ENCODE measurements at regions not wholly inside any gene's neighbourhood (a gene's known extent, or its start where the extent isn't known, plus 50 kb on each side); places are given as distances from the start of the nearest gene placed in this dataset.
A peak's percentile ranks its signal among the peaks of the same experiment; 100 is the strongest.

DNA sequence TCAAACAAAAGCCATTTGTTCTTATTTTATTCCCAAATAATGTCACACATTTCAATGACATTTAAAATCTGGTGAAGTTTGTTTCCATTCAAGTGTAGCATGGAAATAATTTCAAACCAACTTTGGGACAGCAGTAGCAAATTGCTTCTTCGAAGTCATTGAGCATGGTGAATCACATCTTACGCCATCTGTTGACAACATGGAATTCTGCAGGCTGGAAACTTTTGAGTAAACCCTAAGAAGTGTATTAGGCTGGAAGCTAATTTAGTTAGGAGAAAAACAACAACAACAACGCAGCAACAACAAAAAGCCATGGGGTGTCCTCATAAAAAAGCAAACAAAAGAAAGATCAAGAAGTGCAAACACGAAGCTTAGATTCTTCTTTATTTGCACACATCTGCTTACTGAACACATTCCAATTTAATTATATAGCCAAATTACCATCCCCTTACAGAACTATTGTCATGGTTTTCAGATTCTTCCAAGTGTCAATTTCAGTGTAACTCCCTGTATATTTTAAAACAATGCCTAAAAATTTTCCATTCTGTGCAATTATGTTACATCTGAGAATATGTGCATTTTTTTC, 659.0 kb upstream of the CDH7 start:
- peak; percentile 50 for ATAC-seq
- Histone ChIP-seq H3K27me3 (no peaks in the 10 kb centered on the region), H3K4me1 (no peaks in the 10 kb centered on the region), H3K36me3 (replicated peaks in 1 of 2; ENCODE audit: insufficient read depth in 1 of 2, low read depth in 2 of 2) (no peaks in the 10 kb centered on the region), H3K27ac (no peak overlapping the region), H3K9me3 (no peaks in the 10 kb centered on the region), H3K4me3 (no peak overlapping the region)
- WGBS, 2 donors, result 8 to 10% methylated on average over 4 of the region's 4 CpGs
- intact Hi-C loops (cut with DNase I), result no loop called here
- no peak for TF ChIP-seq POLR2A (IDR thresholded peaks at IDR 0.05)
- TF ChIP-seq, protein P1, sequence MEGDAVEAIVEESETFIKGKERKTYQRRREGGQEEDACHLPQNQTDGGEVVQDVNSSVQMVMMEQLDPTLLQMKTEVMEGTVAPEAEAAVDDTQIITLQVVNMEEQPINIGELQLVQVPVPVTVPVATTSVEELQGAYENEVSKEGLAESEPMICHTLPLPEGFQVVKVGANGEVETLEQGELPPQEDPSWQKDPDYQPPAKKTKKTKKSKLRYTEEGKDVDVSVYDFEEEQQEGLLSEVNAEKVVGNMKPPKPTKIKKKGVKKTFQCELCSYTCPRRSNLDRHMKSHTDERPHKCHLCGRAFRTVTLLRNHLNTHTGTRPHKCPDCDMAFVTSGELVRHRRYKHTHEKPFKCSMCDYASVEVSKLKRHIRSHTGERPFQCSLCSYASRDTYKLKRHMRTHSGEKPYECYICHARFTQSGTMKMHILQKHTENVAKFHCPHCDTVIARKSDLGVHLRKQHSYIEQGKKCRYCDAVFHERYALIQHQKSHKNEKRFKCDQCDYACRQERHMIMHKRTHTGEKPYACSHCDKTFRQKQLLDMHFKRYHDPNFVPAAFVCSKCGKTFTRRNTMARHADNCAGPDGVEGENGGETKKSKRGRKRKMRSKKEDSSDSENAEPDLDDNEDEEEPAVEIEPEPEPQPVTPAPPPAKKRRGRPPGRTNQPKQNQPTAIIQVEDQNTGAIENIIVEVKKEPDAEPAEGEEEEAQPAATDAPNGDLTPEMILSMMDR (IDR thresholded peaks at IDR 0.05), result peak; percentile 16 to 50 (median 47)
- DNase-seq, result peak; percentile 6 to 20 (median 13)

DNA sequence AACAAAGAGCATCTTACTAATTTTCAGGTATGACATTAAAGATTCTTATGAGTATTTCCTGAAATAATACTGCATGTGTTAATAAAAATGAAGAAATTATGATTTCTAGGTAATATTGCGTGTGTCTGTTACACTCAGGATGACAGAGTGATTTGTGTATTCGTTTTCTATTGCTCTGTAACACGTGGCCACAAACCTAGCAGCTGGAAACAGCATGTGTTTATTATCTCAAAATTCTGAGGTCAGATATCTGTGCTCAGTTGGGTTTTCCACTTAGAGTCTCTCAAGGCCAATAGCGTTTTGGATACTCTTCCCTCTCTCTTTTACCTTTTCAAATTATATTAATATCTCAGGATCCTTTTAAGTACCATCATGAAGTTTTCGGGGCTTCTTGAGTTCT, 667.9 kb upstream of the CDH7 start:
- no peak for DNase-seq
- no peak for ATAC-seq
- no peaks in the 10 kb centered on the region for H3K4me1 ChIP-seq
- H3K9me3 ChIP-seq, result no peaks in the 10 kb centered on the region
- TF ChIP-seq, protein P1 (IDR thresholded peaks at IDR 0.05), result no peak
- no peak for TF ChIP-seq POLR2A (IDR thresholded peaks at IDR 0.05)
- no peak overlapping the region for H3K4me3 ChIP-seq
- no peak overlapping the region for H3K27ac ChIP-seq
- intact Hi-C loops (cut with DNase I), result no loop called here
- H3K27me3 ChIP-seq, result no peaks in the 10 kb centered on the region
- WGBS, 2 donors, result 34 to 41% methylated on average over 5 of the region's 5 CpGs
- H3K36me3 ChIP-seq (replicated peaks in 1 of 2; ENCODE audit: insufficient read depth in 1 of 2, low read depth in 2 of 2), result no peaks in the 10 kb centered on the region

GRCh38 chr18:65081786-65082185, 669.0 kb upstream of the CDH7 start:
- 76 to 85% methylated on average over 3 of the region's 3 CpGs for WGBS, 2 donors
- Histone ChIP-seq H3K36me3 (replicated peaks in 1 of 2; ENCODE audit: insufficient read depth in 1 of 2, low read depth in 2 of 2) (no peaks in the 10 kb centered on the region), H3K9me3 (no peaks in the 10 kb centered on the region), H3K4me1 (no peaks in the 10 kb centered on the region), H3K4me3 (no peak overlapping the region), H3K27ac (no peak overlapping the region), H3K27me3 (no peaks in the 10 kb centered on the region)
- no peak for TF ChIP-seq POLR2A (IDR thresholded peaks at IDR 0.05)
- TF ChIP-seq, protein P1 (IDR thresholded peaks at IDR 0.05), result no peak
- intact Hi-C loops (cut with DNase I), result no loop called here
- DNase-seq (no peak), ATAC-seq (no peak)

DNA sequence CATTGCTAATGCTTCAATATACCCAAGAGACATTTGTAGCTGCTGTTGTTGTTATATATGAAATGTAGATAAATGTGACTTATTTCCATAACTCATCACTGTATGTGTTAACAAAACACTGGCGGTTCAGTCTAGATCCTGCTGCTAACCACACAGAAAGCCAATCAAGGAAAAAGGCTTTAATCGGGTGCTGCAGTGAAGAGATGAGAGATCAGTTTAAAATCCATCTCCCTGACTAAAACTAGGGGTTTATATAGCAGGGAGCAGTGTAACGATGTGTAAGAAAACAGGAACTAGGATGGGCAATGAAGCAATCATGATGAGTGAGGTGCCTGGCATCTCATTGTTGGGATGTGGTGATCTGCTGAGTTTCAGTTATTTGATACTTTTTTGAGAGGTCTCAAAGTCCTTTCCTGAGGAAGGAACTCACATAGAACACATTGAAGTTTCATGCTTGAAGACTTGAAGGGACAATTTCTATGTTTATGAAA, 677.7 kb upstream of the CDH7 start:
- no peak for TF ChIP-seq POLR2A (IDR thresholded peaks at IDR 0.05)
- TF ChIP-seq, protein P1 (IDR thresholded peaks at IDR 0.05), result no peak
- no peak for ATAC-seq
- H3K27me3 ChIP-seq, result no peaks in the 10 kb centered on the region
- H3K27ac ChIP-seq, result no peak overlapping the region
- intact Hi-C loops (cut with DNase I), result no loop called here
- 74 to 90% methylated on average over 3 of the region's 3 CpGs for WGBS, 2 donors
- H3K36me3 ChIP-seq (replicated peaks in 1 of 2; ENCODE audit: insufficient read depth in 1 of 2, low read depth in 2 of 2), result no peaks in the 10 kb centered on the region
- H3K4me3 ChIP-seq, result no peak overlapping the region
- H3K9me3 ChIP-seq, result no peaks in the 10 kb centered on the region
- no peaks in the 10 kb centered on the region for H3K4me1 ChIP-seq
- DNase-seq, result no peak

DNA sequence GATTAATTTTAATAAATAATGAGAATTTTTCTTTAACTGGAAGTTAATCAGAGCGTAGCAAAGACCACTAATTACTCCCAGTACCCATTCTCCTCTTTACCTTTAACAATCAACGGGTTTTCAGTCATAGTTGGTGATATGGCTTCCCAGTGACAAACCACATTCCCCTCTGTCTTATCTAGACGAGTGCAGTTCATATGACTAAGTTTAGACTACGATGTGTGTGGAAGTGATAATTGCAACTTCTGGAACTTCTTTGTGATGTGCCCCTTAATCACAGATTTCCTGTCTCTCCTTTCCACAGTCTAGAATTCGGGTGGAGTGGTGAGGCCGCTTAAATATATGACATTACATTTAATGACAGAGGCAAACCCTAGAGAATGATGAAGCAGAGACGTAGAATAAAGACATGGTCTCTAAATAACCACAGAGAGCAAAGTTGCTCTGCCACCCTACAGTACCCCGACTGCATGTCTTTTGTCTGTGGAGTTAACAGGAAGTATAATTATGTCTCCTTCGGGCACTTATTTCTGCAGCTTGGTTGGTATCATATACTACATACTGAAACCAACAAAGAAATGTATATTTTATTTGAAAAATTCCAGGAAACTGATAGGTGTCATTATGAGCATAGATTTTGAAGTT, 693.3 kb upstream of the CDH7 start:
- Histone ChIP-seq H3K27ac (no peak overlapping the region), H3K27me3 (no peaks in the 10 kb centered on the region), H3K9me3 (no peaks in the 10 kb centered on the region), H3K36me3 (replicated peaks in 1 of 2; ENCODE audit: insufficient read depth in 1 of 2, low read depth in 2 of 2) (no peaks in the 10 kb centered on the region), H3K4me3 (no peak overlapping the region), H3K4me1 (no peaks in the 10 kb centered on the region)
- ATAC-seq, result no peak
- intact Hi-C loops (cut with DNase I), result no loop called here
- no peak for DNase-seq
- TF ChIP-seq POLR2A (IDR thresholded peaks at IDR 0.05), result no peak
- TF ChIP-seq, protein P1 (IDR thresholded peaks at IDR 0.05), result no peak
- WGBS, 2 donors, result 57 to 70% methylated on average over 9 of the region's 9 CpGs

Data from body of pancreas (tissue), 4 donors.